Testis (tissue), 2 donors: ENCODE measurements at regions not wholly inside any gene's neighbourhood (a gene's known extent, or its start where the extent isn't known, plus 50 kb on each side); places are given as distances from the start of the nearest gene placed in this dataset.
A peak's percentile ranks its signal among the peaks of the same experiment; 100 is the strongest.

Source experiments
- DNase-seq: peaks from one replicate; pipeline ENCODE4 v3.0.0-alpha.2; 2019
- H3K27ac ChIP-seq, 2 donors: fragments of 200-600 bp; sonication (generic); one replicate each; pipeline ENCODE4 v1.5.1; 2019
- H3K27me3 ChIP-seq: fragments of 200-600 bp; sonication (generic); one replicate; pipeline ENCODE4 v1.5.1; 2019
- H3K36me3 ChIP-seq: fragments of 200-600 bp; sonication (generic); one replicate; pipeline ENCODE4 v1.5.1; 2017; ENCODE audit warnings: low read depth; ENCODE audit errors: missing control alignments
- H3K4me1 ChIP-seq: fragments of 200-600 bp; sonication (generic); one replicate; pipeline ENCODE4 v1.5.1; 2019
- H3K4me3 ChIP-seq, 2 donors: fragments of 200-600 bp; sonication (generic); one replicate each; pipeline ENCODE4 v1.5.1; 2017 to 2019
- H3K9me3 ChIP-seq: fragments of 200-600 bp; sonication (generic); one replicate; pipeline ENCODE4 v1.5.1; 2017
- CTCF ChIP-seq, 3 experiments: fragments of 450-650 bp in 2 of 3; fragments of 200-600 bp in 1 of 3; sonication (generic) in 1 of 3; IDR thresholded peaks; one replicate each; pipeline ENCODE4 v1.5.1; 2016 to 2019; ENCODE audit warnings: antibody characterized with exemption in 3 of 3, mild to moderate bottlenecking in 2 of 3, moderate library complexity in 1 of 3
- POLR2A ChIP-seq: fragments of 450-650 bp; IDR thresholded peaks from one replicate; pipeline ENCODE4 v1.6.1; 2017; ENCODE audit warnings: antibody characterized with exemption, mild to moderate bottlenecking, moderate library complexity
- WGBS, 2 donors: methylation state at CpG; one replicate each; pipeline ENCODE4 v1.1.5; 2018; 5-methylcytosine and 5-hydroxymethylcytosine counted together
- intact Hi-C: fragments of 100-400 bp; cut with DNase I; formaldehyde crosslinking; loops from one replicate; pipeline ENCODE4 v1.15.1; 2023; ENCODE audit warnings: low total_unique reads

GRCh38 chr22:49230194-49230577, 597.5 kb downstream of the BRD1 start:
- WGBS, 2 donors = 25 to 40% methylated on average over 2 to 3 of the region's 3 CpGs
- no peaks in the 10 kb centered on the region for H3K36me3 ChIP-seq
- H3K4me3 ChIP-seq = no peak overlapping the region
- no peaks in the 10 kb centered on the region for H3K4me1 ChIP-seq
- DNase-seq = peak; percentile 15
- TF ChIP-seq CTCF (IDR thresholded peaks at IDR 0.05) (no peak), POLR2A (no peak)
- no peaks in the 10 kb centered on the region for H3K9me3 ChIP-seq
- intact Hi-C loops = no loop called here
- no peaks in the 10 kb centered on the region for H3K27me3 ChIP-seq
- H3K27ac ChIP-seq = no peak overlapping the region

GRCh38 chr22:49229483-49230193, 598.0 kb downstream of the BRD1 start:
- no peaks in the 10 kb centered on the region for H3K36me3 ChIP-seq
- no peak overlapping the region for H3K27ac ChIP-seq
- H3K4me3 ChIP-seq = no peak overlapping the region
- H3K27me3 ChIP-seq = no peaks in the 10 kb centered on the region
- no peak for DNase-seq
- 70 to 74% methylated on average over 9 to 10 of the region's 10 CpGs for WGBS, 2 donors
- no peaks in the 10 kb centered on the region for H3K4me1 ChIP-seq
- intact Hi-C loops = no loop called here
- H3K9me3 ChIP-seq = no peaks in the 10 kb centered on the region
- TF ChIP-seq POLR2A (no peak), CTCF (IDR thresholded peaks at IDR 0.05) (no peak)

- intact Hi-C loops = no loop called here
- TF ChIP-seq POLR2A (no peak), CTCF (IDR thresholded peaks at IDR 0.05) (no peak)
- Histone ChIP-seq H3K4me3 (no peak overlapping the region), H3K9me3 (no peaks in the 10 kb centered on the region), H3K27ac (no peak overlapping the region), H3K4me1 (no peaks in the 10 kb centered on the region), H3K27me3 (no peaks in the 10 kb centered on the region), H3K36me3 (no peaks in the 10 kb centered on the region)
- 84 to 92% methylated on average over 2 to 6 of the region's 6 CpGs for WGBS, 2 donors
- peak; percentile 8 for DNase-seq
These were observed 599.1 kb downstream of the BRD1 start for GRCh38 chr22:49228431-49229037.

GRCh38 chr22:49227670-49228069, 600.0 kb downstream of the BRD1 start:
- TF ChIP-seq POLR2A = no peak
- no peak for TF ChIP-seq CTCF (IDR thresholded peaks at IDR 0.05)
- H3K27ac ChIP-seq = no peak overlapping the region
- no peaks in the 10 kb centered on the region for H3K4me1 ChIP-seq
- no peaks in the 10 kb centered on the region for H3K27me3 ChIP-seq
- no peak overlapping the region for H3K4me3 ChIP-seq
- H3K9me3 ChIP-seq = no peaks in the 10 kb centered on the region
- intact Hi-C loops = no loop called here
- WGBS, 2 donors = 66 to 84% methylated on average over 6 of the region's 6 CpGs
- peak; percentile 62 for DNase-seq
- no peaks in the 10 kb centered on the region for H3K36me3 ChIP-seq

GRCh38 chr22:49226096-49226495, 601.6 kb downstream of the BRD1 start:
- H3K4me3 ChIP-seq = no peak overlapping the region
- whole genome bisulfite sequencing, 2 donors = 68 to 76% methylated on average over 6 of the region's 6 CpGs
- TF ChIP-seq POLR2A (no peak), CTCF (IDR thresholded peaks at IDR 0.05) (no peak)
- H3K9me3 ChIP-seq = no peaks in the 10 kb centered on the region
- H3K36me3 ChIP-seq = no peaks in the 10 kb centered on the region
- H3K27me3 ChIP-seq = no peaks in the 10 kb centered on the region
- H3K4me1 ChIP-seq = no peaks in the 10 kb centered on the region
- DNase-seq = no peak
- H3K27ac ChIP-seq = no peak overlapping the region
- intact Hi-C loops = no loop called here
